ENCODE measurements at regions not wholly inside any gene's neighbourhood (a gene's known extent, or its start where the extent isn't known, plus 50 kb on each side); places are given as distances from the start of the nearest gene placed in this dataset.

DNA sequence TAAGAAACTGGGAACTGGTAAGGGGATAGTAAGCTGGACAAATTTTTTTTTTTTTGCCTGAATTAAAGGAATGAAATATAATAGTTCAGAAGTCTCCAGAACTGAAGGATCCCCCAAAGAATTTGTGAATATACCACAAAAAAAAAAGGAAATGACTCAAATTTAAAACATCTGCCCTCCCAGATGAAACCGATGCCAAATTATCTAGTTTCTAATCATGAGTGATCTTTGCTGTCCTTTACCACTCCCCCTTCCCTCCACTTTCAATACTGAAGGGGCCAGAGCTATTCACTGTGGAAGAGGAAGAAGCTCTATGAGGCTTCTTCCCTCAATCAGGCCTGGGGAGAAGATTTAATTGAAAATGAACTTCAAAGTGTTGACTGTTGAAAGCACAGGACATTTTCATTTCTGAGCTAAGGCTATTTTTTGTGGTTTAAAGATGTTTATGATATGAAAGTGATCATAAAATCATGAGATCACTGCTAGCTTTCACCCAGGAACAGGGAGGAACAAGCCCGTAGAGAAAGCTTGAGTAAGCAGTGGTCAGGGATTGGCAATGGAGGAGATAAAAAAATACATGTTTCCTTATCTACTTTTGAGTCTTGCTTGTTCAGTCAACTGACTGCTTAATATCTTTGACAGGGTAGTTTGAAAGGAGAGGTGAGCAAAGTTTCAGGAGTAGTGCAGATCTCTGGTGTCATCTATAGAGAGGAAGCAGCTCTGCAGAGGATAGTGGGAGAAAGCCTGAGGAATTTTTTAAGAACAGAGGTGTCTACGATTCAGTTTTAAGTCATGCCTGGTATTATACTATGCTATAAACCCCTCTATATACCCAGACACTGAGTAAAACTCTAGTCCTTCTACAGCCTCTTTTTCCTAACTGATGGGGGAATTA is 409.5 kb upstream of the FIGN start:
- no peak overlapping the region for H3K27ac ChIP-seq

DNA sequence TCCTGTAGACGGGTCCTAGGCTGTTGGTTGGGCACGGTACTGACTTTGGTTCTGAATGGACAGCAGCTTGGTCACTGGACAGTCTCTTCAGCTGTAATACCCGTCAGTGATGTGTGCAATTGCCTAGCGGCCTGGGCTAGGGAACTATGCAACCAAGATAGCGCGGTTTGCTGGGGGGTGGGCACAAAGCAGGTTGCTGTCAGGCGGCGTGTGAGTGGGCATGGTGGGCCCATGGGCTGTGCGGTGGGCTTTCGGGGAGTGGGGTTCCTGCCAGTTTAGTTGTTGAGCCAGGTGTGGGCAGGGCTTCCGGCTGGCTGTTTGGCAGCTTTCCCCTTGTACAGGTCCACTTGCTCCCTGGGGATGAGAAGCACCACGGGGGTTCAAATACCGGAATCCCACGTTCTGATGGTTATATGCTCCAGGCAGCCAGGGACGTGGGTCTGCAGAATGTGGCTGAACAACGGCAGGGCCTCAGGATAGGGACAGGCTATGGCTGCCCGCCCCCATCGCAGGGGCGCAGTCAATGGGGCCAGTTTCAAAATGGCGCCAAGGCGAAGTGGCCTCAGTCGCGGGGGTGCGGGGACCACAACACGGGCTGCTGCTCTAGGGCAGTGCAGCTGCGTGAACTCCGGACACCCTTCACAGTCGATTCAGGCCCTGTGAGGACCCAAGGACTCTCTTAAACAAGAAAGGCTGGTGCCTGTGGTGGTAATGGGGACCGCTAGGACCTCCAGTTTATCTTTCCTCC is 407.5 kb upstream of the FIGN start:
- Histone ChIP-seq H3K27me3 (no peaks in the 10 kb centered on the region), H3K36me3 (ENCODE audit: low read depth, missing control alignments) (no peaks in the 10 kb centered on the region), H3K4me3 (peak overlapping the region; percentile 43 to 45), H3K9me3 (no peaks in the 10 kb centered on the region), H3K4me1 (no peaks in the 10 kb centered on the region), H3K27ac (no peak overlapping the region)
- WGBS, 2 donors = 64 to 85% methylated on average over 17 to 29 of the region's 29 CpGs
- TF ChIP-seq, protein P1, sequence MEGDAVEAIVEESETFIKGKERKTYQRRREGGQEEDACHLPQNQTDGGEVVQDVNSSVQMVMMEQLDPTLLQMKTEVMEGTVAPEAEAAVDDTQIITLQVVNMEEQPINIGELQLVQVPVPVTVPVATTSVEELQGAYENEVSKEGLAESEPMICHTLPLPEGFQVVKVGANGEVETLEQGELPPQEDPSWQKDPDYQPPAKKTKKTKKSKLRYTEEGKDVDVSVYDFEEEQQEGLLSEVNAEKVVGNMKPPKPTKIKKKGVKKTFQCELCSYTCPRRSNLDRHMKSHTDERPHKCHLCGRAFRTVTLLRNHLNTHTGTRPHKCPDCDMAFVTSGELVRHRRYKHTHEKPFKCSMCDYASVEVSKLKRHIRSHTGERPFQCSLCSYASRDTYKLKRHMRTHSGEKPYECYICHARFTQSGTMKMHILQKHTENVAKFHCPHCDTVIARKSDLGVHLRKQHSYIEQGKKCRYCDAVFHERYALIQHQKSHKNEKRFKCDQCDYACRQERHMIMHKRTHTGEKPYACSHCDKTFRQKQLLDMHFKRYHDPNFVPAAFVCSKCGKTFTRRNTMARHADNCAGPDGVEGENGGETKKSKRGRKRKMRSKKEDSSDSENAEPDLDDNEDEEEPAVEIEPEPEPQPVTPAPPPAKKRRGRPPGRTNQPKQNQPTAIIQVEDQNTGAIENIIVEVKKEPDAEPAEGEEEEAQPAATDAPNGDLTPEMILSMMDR (IDR thresholded peaks at IDR 0.05) = no peak
- TF ChIP-seq POLR2A (IDR thresholded peaks at IDR 0.05) = no peak
- intact Hi-C loops (cut with DNase I; ENCODE audit: low total_unique reads) = no loop called here
- peak; percentile 22 for DNase-seq

More for the DNA sequence above, 409.5 kb upstream of the FIGN start:
- intact Hi-C loops (cut with DNase I; ENCODE audit: low total_unique reads) = no loop called here
- no peak for DNase-seq
- Histone ChIP-seq H3K4me1 (no peaks in the 10 kb centered on the region), H3K4me3 (no peak overlapping the region), H3K36me3 (ENCODE audit: low read depth, missing control alignments) (no peaks in the 10 kb centered on the region), H3K27me3 (no peaks in the 10 kb centered on the region), H3K9me3 (no peaks in the 10 kb centered on the region)
- TF ChIP-seq, protein P1 (IDR thresholded peaks at IDR 0.05) = no peak
- no peak for TF ChIP-seq POLR2A (IDR thresholded peaks at IDR 0.05)
- 73 to 80% methylated on average over 3 of the region's 3 CpGs for WGBS, 2 donors

DNA sequence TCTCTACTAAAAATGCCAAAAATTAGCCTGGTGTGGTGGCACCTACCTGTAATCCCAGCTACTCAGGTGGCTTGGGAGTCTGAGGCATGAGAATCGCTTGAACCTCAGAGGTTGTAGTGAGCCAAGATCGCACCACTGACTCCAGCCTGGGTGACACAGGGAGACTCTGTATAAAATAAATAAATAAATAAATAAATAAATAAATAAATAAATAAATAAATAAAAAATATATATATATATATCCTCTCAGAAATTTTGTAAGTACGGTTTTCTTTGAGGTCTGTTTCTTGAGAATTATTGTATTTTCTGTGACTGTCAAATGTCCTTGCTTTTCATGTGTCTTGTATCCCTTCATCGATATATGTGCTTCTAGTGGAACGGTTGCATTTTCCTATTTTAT is 406.9 kb upstream of the FIGN start:
- TF ChIP-seq, protein P1 (IDR thresholded peaks at IDR 0.05) = no peak
- no peak for TF ChIP-seq POLR2A (IDR thresholded peaks at IDR 0.05)
- Histone ChIP-seq H3K36me3 (ENCODE audit: low read depth, missing control alignments) (no peaks in the 10 kb centered on the region), H3K27me3 (no peaks in the 10 kb centered on the region), H3K27ac (no peak overlapping the region), H3K4me1 (no peaks in the 10 kb centered on the region), H3K4me3 (peak overlapping the region in 1 of 2 donors; percentile 45), H3K9me3 (no peaks in the 10 kb centered on the region)
- intact Hi-C loops (cut with DNase I; ENCODE audit: low total_unique reads) = no loop called here
- 56 to 73% methylated on average over 5 of the region's 5 CpGs for WGBS, 2 donors
- DNase-seq = no peak

DNA sequence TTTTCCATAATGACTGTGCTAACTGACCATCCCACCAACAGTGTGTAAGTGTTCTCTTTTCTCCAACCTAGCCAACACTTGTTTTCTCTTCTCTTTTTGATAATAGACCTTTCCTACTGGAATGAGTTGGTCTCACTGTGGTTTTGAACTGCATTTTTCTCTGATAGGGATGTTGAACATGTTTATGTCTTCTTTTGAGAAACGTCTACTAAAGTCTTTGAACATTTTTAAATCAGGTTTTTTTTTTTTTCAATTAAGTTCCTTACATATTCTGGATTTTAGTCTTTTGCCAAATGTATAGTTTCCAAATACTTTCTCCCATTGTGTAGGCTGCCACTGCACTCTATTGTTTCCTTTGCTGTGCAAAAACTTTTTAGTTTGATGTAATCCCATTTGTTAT is 405.5 kb upstream of the FIGN start:
- TF ChIP-seq, protein P1 (IDR thresholded peaks at IDR 0.05) = no peak
- no peak for TF ChIP-seq POLR2A (IDR thresholded peaks at IDR 0.05)
- Histone ChIP-seq H3K4me3 (no peak overlapping the region), H3K27me3 (no peaks in the 10 kb centered on the region), H3K9me3 (no peaks in the 10 kb centered on the region), H3K27ac (no peak overlapping the region), H3K4me1 (no peaks in the 10 kb centered on the region), H3K36me3 (ENCODE audit: low read depth, missing control alignments) (no peaks in the 10 kb centered on the region)
- DNase-seq = no peak
- 56 to 58% methylated on average over 1 of the region's 1 CpG for WGBS, 2 donors
- intact Hi-C loops (cut with DNase I; ENCODE audit: low total_unique reads) = no loop called here

All from testis (tissue), 2 donors.